Ishikawa (cell line): ENCODE measurements at regions not wholly inside any gene's neighbourhood (a gene's known extent, or its start where the extent isn't known, plus 50 kb on each side); places are given as distances from the start of the nearest gene placed in this dataset.

Source experiments
- CEBPB ChIP-seq: IDR thresholded peaks from 2 replicates; pipeline ENCODE4 v1.6.1; 2012
- CREB1 ChIP-seq: IDR thresholded peaks from 2 replicates; pipeline ENCODE4 v1.6.1; 2012; ENCODE audit warnings: low read depth
- EGR1 ChIP-seq: IDR thresholded peaks from 2 replicates; pipeline ENCODE4 v1.6.1; 2012
- EP300 ChIP-seq: IDR thresholded peaks from 2 replicates; pipeline ENCODE4 v1.6.1; 2012; ENCODE audit warnings: borderline replicate concordance
- FOXM1 ChIP-seq: IDR thresholded peaks from 2 replicates; pipeline ENCODE4 v1.6.1; 2012; ENCODE audit warnings: low read depth, borderline replicate concordance
- NFIC ChIP-seq: IDR thresholded peaks from 2 replicates; pipeline ENCODE4 v1.6.1; 2012
- RAD21 ChIP-seq: IDR thresholded peaks from 2 replicates; pipeline ENCODE4 v1.6.1; 2012; ENCODE audit warnings: low read depth
- TAF1 ChIP-seq: IDR thresholded peaks from 2 replicates; pipeline ENCODE4 v1.6.1; 2012; ENCODE audit warnings: low read depth, mild to moderate bottlenecking
- TCF12 ChIP-seq: IDR thresholded peaks from 2 replicates; pipeline ENCODE4 v1.6.1; 2012; ENCODE audit warnings: low read depth
- TEAD4 ChIP-seq: IDR thresholded peaks from 2 replicates; pipeline ENCODE4 v1.6.1; 2012
- YY1 ChIP-seq: IDR thresholded peaks from 2 replicates; pipeline ENCODE4 v1.6.1; 2012; ENCODE audit warnings: low read depth
- ZBTB7A ChIP-seq: IDR thresholded peaks from 2 replicates; pipeline ENCODE4 v1.6.1; 2012; ENCODE audit warnings: low read depth
- TF ChIP-seq, protein P1 (sequence below): IDR thresholded peaks from 2 replicates; pipeline ENCODE4 v1.6.1; 2012
- TF ChIP-seq, protein P2 (sequence below): IDR thresholded peaks from 2 replicates; pipeline ENCODE4 v1.6.1; 2012
- TF ChIP-seq, protein P3 (sequence below): IDR thresholded peaks from 2 replicates; pipeline ENCODE4 v1.6.1; 2012; ENCODE audit warnings: low read depth, mild to moderate bottlenecking

DNA sequence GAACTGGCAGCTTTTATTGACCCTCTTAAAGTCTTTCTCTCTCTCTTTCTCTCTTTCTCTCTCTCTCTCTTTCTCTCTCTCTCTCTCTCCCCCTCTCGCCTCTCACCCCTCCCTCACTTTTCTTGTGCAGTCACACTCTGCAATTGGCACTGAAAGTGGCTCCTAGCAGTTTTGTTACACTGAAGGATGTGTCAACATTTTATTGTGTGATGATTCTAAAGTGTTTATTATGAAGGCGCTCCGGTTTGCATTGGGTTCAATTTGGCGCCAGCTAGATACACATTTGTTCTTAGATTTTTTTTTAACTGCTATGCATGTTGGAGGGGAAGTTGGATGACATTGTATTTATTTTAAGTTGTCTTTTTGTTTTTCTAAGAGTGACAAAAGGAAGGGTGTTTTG lies 64.0 kb upstream of the CHRM3 start:
- TF ChIP-seq TEAD4, result no peak
- TF ChIP-seq CREB1, result no peak
- no peak for TF ChIP-seq NFIC
- no peak for TF ChIP-seq YY1
- TF ChIP-seq TAF1, result no peak
- TF ChIP-seq EGR1, result no peak
- TF ChIP-seq, protein P1, sequence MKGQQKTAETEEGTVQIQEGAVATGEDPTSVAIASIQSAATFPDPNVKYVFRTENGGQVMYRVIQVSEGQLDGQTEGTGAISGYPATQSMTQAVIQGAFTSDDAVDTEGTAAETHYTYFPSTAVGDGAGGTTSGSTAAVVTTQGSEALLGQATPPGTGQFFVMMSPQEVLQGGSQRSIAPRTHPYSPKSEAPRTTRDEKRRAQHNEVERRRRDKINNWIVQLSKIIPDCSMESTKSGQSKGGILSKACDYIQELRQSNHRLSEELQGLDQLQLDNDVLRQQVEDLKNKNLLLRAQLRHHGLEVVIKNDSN, result no peak
- TF ChIP-seq, protein P2, sequence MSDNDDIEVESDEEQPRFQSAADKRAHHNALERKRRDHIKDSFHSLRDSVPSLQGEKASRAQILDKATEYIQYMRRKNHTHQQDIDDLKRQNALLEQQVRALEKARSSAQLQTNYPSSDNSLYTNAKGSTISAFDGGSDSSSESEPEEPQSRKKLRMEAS, result no peak
- TF ChIP-seq, protein P3, sequence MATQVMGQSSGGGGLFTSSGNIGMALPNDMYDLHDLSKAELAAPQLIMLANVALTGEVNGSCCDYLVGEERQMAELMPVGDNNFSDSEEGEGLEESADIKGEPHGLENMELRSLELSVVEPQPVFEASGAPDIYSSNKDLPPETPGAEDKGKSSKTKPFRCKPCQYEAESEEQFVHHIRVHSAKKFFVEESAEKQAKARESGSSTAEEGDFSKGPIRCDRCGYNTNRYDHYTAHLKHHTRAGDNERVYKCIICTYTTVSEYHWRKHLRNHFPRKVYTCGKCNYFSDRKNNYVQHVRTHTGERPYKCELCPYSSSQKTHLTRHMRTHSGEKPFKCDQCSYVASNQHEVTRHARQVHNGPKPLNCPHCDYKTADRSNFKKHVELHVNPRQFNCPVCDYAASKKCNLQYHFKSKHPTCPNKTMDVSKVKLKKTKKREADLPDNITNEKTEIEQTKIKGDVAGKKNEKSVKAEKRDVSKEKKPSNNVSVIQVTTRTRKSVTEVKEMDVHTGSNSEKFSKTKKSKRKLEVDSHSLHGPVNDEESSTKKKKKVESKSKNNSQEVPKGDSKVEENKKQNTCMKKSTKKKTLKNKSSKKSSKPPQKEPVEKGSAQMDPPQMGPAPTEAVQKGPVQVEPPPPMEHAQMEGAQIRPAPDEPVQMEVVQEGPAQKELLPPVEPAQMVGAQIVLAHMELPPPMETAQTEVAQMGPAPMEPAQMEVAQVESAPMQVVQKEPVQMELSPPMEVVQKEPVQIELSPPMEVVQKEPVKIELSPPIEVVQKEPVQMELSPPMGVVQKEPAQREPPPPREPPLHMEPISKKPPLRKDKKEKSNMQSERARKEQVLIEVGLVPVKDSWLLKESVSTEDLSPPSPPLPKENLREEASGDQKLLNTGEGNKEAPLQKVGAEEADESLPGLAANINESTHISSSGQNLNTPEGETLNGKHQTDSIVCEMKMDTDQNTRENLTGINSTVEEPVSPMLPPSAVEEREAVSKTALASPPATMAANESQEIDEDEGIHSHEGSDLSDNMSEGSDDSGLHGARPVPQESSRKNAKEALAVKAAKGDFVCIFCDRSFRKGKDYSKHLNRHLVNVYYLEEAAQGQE, result no peak
- TF ChIP-seq EP300, result no peak
- no peak for TF ChIP-seq CEBPB
- no peak for TF ChIP-seq ZBTB7A
- TF ChIP-seq FOXM1, result no peak
- no peak for TF ChIP-seq TCF12
- no peak for TF ChIP-seq RAD21

DNA sequence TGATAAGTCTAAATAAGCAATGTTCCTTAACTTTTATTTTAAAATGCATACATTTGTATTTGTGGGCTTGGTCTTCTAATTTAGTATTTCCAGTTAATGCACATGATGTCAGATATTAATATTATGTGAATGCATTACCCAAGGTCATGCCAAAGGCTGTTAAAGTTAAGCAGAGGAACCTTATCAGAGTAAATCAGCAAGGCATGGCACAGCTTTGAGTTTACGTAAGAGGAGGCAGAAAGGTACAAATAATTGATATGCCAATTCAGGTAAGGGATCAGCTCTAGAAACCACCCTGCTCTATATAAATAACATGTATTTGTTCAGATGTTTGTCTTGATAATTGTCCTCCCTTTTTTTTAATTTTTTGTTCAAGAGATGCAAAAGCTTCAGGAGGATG lies 64.5 kb upstream of the CHRM3 start:
- TF ChIP-seq TAF1 (no peak), TEAD4 (no peak), EGR1 (no peak), ZBTB7A (no peak), CREB1 (no peak), TCF12 (no peak), NFIC (no peak), RAD21 (no peak), YY1 (no peak)
- TF ChIP-seq, protein P3, result no peak
- TF ChIP-seq, protein P1, result no peak

- TF ChIP-seq YY1 (no peak), NFIC (no peak), FOXM1 (no peak), TCF12 (no peak), RAD21 (no peak), CREB1 (no peak), TEAD4 (no peak), EGR1 (no peak), TAF1 (no peak), EP300 (no peak), CEBPB (no peak), ZBTB7A (no peak)
- TF ChIP-seq, protein P1, result no peak
- TF ChIP-seq, protein P2, result no peak
- TF ChIP-seq, protein P3, result no peak
Measured at GRCh38 chr1:239317948-239318347, 68.4 kb upstream of the CHRM3 start.

- TF ChIP-seq CREB1 (no peak), EGR1 (no peak), CEBPB (no peak), TEAD4 (no peak), FOXM1 (no peak), NFIC (no peak), EP300 (no peak), TCF12 (no peak), YY1 (no peak), RAD21 (no peak), ZBTB7A (no peak), TAF1 (no peak)
- TF ChIP-seq, protein P2, result no peak
- TF ChIP-seq, protein P3, result no peak
- TF ChIP-seq, protein P1, result no peak
Measured at GRCh38 chr1:239315631-239316217, 70.6 kb upstream of the CHRM3 start.
